Lower lobe of right lung (tissue), 2 donors: ENCODE measurements at regions not wholly inside any gene's neighbourhood (a gene's known extent, or its start where the extent isn't known, plus 50 kb on each side); places are given as distances from the start of the nearest gene placed in this dataset.

Experiments used
- ATAC-seq, 2 donors: fragments of 200-7000 bp; cut with Tn5 transposase; one replicate each; pipeline ENCODE4 v1.9.1; 2020 to 2022; ENCODE audit warnings: mild to moderate bottlenecking in 2 of 2, moderate library complexity in 2 of 2
- DNase-seq: peaks from one replicate; pipeline ENCODE4 v3.0.0-alpha.2; 2020
- H3K27ac ChIP-seq: fragments of 200-600 bp; one replicate; pipeline ENCODE4 v1.8.0; 2022
- H3K27me3 ChIP-seq: fragments of 200-600 bp; one replicate; pipeline ENCODE4 v1.8.0; 2022; ENCODE audit warnings: low read depth
- H3K36me3 ChIP-seq: fragments of 200-600 bp; one replicate; pipeline ENCODE4 v1.8.0; 2022; ENCODE audit warnings: mild to moderate bottlenecking
- H3K4me1 ChIP-seq: fragments of 200-600 bp; one replicate; pipeline ENCODE4 v1.8.0; 2022
- H3K4me3 ChIP-seq: fragments of 200-600 bp; one replicate; pipeline ENCODE4 v1.8.0; 2022; ENCODE audit warnings: mild to moderate bottlenecking
- H3K9me3 ChIP-seq: fragments of 200-600 bp; one replicate; pipeline ENCODE4 v1.8.0; 2022
- CTCF ChIP-seq: fragments of 200-600 bp; IDR thresholded peaks from one replicate; pipeline ENCODE4 v1.8.0; 2022; ENCODE audit warnings: antibody characterized with exemption, mild to moderate bottlenecking
- intact Hi-C: fragments of 100-400 bp; cut with DNase I; formaldehyde crosslinking; loops from one replicate; pipeline ENCODE4 v1.11.0; 2022
- donor health status: DM: no; HTN: yes; CAD: no; lungs with severe emphysema.

DNA sequence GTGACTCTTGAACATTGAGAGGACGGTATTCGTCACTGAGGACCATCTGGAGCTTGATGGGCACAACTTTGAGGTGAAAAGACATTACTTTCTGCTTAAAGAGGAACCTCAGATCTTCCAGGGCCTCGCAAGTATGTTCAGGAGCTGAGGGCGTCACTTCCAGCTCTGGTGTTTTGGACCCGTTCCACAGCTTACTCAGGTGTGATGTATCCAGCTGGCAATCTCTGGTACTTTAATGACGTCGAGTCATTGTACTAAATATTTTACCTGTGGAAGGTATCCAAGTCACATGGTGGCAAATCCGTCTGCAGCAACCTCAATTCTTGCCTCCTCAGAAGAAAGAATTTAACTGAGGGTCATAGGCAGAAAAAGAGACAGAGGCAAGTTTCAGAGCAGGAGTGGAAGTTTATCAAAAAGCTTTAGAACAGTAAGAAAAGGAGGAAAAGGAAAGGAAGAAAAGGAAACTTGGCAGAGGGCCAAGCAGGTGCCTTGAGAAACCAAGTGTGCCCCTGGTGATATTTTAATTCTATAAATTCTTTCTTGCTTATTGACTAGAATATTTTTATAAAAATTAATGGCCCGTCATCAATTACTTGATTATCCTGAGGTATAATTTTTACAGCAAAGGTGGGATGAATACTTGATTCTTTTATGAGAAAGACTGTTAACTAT, 250.6 kb downstream of the AEBP2 start:
- H3K4me1 ChIP-seq, result no peaks in the 10 kb centered on the region
- no peak overlapping the region for H3K27ac ChIP-seq
- H3K27me3 ChIP-seq, result no peaks in the 10 kb centered on the region
- DNase-seq, result no peak
- no peak overlapping the region for H3K4me3 ChIP-seq
- no peaks in the 10 kb centered on the region for H3K36me3 ChIP-seq
- peak; percentile 35 to 60 for ATAC-seq
- no peaks in the 10 kb centered on the region for H3K9me3 ChIP-seq
- no peak for TF ChIP-seq CTCF
- intact Hi-C loops, result no loop called here

DNA sequence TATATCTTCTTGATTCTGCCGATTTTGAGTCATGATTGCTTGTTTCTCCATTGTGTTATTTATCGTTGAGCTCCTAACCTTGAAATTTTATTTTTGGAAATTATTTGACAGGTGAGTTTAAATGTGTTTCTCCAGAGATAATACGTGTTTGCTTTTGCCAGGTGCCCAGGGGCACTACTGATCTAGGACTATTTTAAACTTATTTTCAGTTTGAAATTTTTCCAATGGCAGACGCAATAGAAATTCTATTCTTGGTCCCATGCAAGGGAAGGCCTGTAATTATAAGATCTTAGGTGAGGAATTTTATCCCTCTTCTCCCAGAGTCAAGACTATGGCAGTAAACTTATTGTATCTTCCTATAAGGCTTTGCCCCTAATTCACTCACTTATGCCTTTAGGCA, 252.8 kb downstream of the AEBP2 start:
- H3K4me1 ChIP-seq, result no peaks in the 10 kb centered on the region
- ATAC-seq (no peak), DNase-seq (no peak)
- no peak overlapping the region for H3K4me3 ChIP-seq
- intact Hi-C loops, result no loop called here
- H3K27me3 ChIP-seq, result no peaks in the 10 kb centered on the region
- no peak for TF ChIP-seq CTCF
- no peaks in the 10 kb centered on the region for H3K36me3 ChIP-seq
- H3K9me3 ChIP-seq, result no peaks in the 10 kb centered on the region
- H3K27ac ChIP-seq, result no peak overlapping the region

DNA sequence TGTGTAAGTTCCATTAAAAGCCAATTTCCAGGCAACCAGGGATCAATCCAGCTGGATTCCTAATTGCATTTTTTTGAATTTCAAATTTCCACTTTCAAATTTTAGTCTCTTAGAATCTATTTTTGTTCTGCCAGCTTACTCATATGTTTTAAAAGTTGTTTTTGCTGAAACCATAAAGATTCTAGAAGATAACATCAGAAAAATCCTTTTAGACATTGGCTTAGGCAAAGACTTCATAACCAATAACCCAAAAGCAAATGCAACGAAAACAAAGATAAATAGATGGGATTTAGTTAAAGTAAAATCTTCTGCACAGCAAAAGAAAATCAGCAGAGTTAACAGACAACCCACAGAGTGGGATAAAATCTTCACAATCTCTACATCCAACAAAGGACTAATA, 253.3 kb downstream of the AEBP2 start:
- intact Hi-C loops, result no loop called here

DNA sequence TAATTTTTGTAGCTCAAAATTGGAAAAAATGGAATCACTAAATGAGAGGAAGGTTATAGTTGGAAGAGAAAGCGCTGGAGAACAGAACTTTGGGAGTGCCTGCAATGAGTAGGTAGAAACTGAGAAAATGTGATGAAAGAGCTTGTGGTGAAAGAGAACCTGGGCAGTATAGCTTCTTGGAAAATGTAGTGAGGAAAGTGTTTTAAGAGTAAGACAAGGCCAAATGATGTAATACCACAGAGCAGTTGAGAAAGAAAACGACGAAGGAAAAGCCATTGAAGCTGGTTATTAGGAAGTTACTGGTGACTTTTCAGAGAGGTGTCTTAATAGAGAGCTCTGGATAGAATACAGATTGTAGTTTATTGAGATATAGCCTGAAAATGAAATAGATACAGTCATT, 255.3 kb downstream of the AEBP2 start:
- no peaks in the 10 kb centered on the region for H3K9me3 ChIP-seq
- no peaks in the 10 kb centered on the region for H3K36me3 ChIP-seq
- H3K27ac ChIP-seq, result no peak overlapping the region
- intact Hi-C loops, result no loop called here
- no peak for ATAC-seq
- no peaks in the 10 kb centered on the region for H3K27me3 ChIP-seq
- no peak overlapping the region for H3K4me3 ChIP-seq
- no peak for DNase-seq
- H3K4me1 ChIP-seq, result no peaks in the 10 kb centered on the region
- TF ChIP-seq CTCF, result no peak

More for the DNA sequence above, 253.3 kb downstream of the AEBP2 start:
- TF ChIP-seq CTCF, result no peak
- Histone ChIP-seq H3K4me3 (no peak overlapping the region), H3K9me3 (no peaks in the 10 kb centered on the region), H3K36me3 (no peaks in the 10 kb centered on the region), H3K27ac (no peak overlapping the region), H3K4me1 (no peaks in the 10 kb centered on the region), H3K27me3 (no peaks in the 10 kb centered on the region)
- DNase-seq (no peak), ATAC-seq (no peak)

- intact Hi-C loops, result no loop called here
- no peak for TF ChIP-seq CTCF
- Histone ChIP-seq H3K27me3 (no peaks in the 10 kb centered on the region), H3K4me1 (no peaks in the 10 kb centered on the region), H3K27ac (no peak overlapping the region), H3K4me3 (no peak overlapping the region), H3K36me3 (no peaks in the 10 kb centered on the region), H3K9me3 (no peaks in the 10 kb centered on the region)
- DNase-seq, result no peak
- no peak for ATAC-seq
Observed at GRCh38 chr12:19695244-19696098, 256.2 kb downstream of the AEBP2 start.
